HG03039 (cell line): ENCODE measurements at regions not wholly inside any gene's neighbourhood (a gene's known extent, or its start where the extent isn't known, plus 50 kb on each side); places are given as distances from the start of the nearest gene placed in this dataset.
"Not testable (repeated sequence)": the region's sequence is repeated elsewhere in the genome, so short reads cannot be mapped to it uniquely, and the experiment has no call there.

Experiments
- ATAC-seq: cut with Tn5 transposase; IDR thresholded peaks from one replicate; pipeline ENCODE4 v1.9.1; 2021; ENCODE audit warnings: mild to moderate bottlenecking, moderate library complexity; ENCODE audit not compliant: unreplicated experiment

DNA sequence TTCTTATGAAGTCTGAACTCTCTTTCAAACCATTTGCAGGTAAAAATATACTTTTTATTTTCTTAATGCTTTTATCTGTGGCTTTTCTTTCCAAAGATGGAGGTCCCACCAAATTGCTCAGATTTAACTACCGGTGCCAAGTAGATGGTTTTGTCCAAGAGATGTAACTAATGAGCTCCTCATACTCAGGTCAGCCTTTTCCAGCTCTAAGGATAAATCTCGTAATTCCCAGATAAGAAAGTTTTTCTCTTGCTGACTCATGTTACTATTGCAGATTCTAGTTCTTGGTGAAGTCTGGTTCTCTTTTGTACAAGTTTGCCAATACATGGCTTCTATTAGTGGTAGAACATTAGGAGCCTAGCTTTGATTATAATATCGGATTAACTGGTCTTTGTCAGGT lies 550.8 kb upstream of the ZNF804A start:
- no peak for ATAC-seq

DNA sequence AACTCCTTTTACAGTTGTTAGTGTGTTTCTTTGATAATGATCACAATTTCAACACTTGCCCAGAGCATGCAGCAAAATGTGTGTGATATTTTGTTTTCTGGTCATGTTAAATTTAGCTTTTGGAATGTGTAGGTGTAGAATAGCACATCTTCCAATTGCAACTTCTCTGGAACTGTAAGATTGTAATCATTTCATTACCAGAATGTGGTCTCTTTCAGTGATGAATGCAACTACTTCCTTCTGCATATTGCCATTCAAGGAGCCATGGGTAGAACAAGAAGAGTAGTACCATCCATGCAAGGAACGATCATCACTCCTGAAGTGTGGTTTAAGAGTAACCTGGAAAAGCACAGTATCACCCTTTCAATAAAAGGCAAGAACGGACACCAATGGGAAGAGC lies 548.8 kb upstream of the ZNF804A start:
- ATAC-seq = no peak

DNA sequence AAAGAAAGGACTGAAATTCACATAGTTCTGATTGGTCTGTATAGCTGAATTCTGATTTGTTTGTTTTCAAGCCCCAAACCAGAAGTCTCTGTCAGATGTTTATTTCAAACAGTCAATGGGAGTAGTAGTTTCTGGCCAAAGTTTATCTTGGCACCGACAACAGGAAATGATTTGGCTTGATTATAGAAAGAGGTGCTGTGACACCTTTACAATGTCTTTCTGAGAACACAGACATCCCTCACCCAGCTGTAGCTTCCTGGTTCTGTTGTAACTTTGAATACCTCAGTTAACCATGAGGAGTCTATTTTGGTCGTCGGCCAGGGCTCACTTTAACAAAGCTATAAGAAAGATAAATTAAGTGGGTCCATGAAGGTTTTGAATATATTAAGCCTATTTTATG lies 545.0 kb upstream of the ZNF804A start:
- ATAC-seq = no peak

DNA sequence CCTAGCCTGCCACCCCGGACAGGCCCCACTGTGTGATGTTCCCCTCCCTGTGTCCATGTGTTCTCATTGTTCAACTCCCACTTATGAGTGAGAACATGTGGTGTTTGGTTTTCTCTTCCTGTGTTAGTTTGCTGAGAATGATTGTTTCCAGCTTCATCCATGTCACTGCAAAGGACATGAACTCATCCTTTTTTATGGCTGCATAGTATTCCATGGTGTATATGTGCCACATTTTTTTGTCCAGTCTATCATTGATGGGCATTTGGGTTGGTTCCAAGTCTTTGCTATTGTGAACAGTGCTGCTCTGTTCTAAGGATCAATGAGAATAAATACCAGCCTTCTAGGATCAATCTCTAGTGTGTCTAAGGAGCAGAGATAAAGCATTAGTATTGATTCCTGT lies 543.9 kb upstream of the ZNF804A start:
- not testable (repeated sequence) for ATAC-seq

DNA sequence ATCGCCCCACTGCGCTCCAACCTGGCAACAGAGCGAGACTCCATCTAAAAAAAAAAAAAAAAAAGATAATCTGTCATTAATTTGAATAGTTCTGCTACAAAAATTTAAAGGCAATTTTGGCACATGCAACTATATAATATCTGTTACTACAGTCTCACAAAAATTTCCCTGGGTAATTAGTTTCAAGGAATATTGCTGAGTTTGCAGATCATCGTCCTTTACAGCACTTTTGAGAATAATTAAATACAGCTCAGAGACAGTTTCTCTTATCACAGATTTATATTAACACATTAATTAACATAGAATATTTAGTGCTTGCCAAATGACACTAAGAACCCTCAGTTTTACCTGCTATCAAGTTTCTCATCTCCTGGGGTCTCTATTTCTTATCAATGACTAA lies 540.4 kb upstream of the ZNF804A start:
- ATAC-seq = no peak

DNA sequence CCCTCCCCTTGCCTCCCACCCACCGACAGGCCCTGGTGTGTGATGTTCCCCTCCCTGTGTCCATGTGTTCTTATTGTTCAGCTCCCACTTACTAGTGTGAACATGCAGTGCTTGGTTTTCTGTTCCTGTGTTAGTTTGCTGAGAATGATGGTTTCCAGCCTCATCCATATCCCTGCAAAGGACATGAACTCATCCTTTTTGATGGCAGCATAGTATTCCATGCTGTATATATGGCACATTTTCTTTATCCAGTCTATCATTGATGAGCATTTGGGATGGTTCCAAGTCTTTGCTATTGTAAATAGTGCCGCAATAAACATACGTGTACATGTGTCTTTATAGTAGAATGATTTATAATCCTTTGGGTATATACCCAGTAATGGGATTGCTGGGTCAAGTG lies 538.1 kb upstream of the ZNF804A start:
- ATAC-seq = not testable (repeated sequence)

DNA sequence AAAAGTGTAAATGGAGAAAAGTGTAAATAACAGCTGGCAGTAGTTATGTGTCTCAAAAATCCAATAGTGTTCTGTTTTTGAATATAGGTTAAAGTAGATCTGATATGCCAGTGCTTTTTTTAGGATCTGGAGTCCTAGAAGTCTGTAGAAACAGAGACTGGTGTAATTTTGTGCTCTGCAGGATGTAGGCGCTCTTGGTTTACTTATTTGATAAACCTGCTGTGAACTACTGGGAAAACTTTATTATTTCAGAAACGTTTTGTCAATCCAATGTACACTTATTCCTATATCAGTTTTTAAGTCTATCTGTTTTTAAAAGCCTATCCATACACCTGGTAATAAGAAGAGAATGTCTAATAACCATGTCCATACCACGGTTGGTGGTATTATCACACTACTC lies 530.8 kb upstream of the ZNF804A start:
- ATAC-seq = no peak

DNA sequence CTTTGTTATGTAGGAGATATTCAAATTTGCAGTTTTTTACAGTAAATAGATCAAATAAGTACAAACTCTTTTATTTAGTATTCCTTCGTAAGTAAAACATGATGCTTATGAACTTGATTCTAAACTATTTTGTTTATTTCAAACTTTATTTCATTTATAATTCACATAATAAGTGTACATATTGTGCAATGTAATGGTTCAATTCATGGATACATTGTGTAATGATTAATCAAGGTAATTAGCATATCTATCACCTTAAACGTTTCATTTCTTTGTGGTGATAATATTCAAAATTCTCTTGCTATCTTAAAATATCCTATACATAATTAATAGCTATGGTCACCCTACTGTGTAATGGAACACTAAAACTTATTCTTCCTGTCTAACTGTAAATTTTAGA lies 525.9 kb upstream of the ZNF804A start:
- no peak for ATAC-seq

DNA sequence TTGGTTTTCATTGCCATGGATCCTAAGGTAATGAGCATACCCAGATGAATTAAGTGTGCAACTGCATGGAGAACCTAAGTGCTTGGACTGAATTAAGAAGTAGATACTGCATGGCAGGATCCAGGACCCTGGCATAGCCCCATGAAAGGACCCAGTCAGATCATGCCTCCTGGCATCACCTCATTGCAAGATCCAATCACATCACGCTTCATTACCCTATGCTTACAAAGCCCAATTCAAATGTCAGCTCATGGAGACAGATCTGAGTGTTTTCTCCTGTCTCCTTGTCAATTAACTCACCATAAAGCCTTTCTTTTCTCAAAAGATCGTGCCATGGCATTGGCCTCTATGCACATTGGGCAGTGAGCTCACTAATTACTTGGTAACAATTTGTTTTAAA lies 519.8 kb upstream of the ZNF804A start:
- no peak for ATAC-seq

DNA sequence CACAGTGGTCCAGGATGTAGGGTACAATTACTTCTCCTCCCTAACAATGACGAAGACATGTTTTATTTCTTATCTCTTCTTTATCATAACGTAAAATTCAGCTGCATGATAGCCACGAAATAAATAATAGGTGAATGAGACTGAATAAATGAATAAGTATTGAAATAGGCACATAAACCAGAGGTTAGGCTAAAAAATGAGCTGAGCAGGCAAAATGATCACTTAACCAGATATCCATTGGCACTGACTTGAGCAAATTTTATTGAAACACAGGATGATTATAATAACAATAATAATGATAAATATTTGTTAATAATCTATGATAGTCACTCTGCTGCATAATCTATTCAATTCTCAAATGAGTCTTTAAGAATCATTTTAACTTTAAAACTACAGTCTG lies 506.9 kb upstream of the ZNF804A start:
- ATAC-seq = no peak

DNA sequence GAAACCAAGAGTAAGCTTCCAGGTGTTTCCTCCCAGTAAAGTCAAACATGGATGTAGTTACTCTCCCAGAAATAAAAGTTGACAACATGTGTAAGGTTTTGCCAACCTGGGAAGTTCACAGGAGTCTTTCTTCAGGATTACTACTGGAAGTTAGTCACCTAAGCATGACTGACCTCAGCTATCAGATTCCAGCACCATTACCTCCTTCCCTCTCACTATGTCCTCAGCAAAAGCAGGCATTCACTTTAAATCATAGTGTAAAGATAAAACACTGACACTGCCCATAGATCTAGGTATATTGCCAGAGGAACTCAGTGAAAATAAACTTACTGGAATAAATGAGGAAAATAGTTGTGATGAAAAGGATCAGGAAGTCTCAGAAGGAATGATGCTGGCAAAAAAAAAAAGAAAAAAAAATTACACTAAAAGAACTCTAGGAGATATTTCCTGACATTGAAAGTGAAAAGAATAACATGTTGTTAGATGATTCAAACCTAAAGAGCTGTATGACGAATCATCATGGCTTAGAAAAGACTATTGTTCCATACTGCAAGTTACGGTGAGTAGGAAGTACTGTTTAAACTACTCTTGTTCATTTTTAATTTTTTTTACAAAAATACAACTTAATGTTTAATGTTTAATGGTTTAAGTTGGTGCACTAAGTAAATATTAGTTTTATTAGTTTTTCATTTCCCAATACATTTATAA lies 484.5 kb upstream of the ZNF804A start:
- peak; percentile 86 for ATAC-seq

DNA sequence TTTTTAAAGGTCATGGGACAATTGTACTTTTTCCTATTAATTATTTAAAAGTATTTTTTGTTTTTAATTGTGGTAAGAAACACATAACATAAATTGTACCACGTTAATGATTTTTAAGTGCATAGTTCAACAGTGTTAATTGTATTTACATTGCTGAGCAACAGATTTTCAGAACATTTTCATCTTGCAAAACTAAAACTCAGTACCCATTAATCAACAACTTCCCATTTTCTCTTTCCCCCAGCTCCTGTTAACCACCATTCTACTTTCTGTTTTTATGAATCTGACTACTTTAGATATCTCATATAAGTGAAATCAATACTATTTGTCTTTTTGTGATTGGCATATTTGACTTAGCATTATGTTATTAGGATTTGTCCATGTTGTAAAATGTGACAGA lies 483.9 kb upstream of the ZNF804A start:
- no peak for ATAC-seq

DNA sequence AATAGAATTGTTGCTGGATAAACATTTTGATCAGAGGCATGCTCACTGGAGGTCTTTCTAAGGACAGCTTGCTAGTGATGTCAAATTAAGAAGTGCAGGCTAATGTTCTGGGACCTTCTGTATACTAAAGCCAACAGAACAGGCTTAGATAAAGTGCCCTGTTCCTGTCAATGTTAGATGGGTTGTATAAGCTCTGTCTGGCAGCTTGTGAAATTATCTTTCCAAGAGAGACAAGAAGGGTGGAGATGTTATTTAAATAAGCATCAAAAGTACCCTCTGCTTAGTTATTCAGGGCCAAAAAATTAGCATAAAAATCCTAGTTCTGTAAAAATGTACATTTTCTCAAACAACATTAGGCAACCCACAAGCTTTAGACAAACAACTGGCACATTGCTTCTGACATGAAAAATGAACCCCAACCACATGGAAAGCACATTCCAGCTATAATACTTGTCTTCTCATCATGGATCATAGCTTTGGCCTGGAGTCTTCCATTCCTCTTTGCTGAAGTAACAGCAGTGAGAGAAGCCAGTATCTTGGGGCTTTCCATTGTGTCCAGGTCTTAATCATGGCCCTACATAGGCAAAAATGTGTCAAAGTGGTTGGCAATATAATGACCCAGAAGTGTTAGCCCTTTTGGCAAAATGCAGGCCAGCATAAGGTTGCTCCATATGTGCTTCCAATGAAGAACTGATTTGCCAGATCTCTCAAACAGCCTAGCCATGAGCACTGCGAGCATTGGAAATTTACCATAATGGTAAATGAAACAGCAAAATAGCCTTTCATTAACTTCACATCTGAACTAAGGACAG lies 478.1 kb upstream of the ZNF804A start:
- ATAC-seq = no peak

DNA sequence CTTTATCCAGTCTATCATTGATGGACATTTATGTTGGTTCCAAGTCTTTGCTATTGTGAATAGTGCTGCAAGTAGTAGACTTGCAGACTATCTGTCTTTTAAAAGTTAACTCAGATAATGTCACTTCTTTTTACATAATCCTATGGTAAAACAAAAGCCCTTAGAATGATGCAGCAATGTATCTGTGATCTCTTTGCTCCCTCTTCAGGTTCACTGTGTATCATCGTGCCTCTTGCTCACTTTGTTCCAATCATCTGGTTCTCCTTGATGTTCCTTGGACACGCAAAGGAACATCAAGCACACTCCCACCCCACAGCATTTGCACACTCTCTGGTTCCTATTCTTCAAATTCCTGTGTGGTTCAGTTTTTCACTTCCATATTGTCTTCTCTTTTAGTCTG lies 472.5 kb upstream of the ZNF804A start:
- ATAC-seq = no peak

DNA sequence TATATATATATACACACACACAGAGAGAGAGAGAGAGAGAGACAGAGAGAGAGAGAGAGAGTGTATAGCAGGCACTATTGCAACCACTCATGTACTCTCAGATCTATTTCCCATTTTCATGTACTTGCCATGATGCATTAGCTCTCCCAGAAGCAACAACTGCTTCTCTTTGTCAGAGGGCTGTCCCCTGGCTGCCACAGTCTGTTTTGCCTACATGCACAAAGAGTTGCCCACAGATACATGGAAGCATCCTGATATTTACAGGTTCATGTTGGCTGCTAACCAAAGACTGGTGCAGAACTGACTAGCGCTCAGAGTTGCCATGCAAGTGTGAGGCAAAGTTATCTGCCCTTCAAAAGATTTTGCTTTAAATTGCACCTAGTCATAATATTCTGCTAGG lies 469.3 kb upstream of the ZNF804A start:
- no peak for ATAC-seq

DNA sequence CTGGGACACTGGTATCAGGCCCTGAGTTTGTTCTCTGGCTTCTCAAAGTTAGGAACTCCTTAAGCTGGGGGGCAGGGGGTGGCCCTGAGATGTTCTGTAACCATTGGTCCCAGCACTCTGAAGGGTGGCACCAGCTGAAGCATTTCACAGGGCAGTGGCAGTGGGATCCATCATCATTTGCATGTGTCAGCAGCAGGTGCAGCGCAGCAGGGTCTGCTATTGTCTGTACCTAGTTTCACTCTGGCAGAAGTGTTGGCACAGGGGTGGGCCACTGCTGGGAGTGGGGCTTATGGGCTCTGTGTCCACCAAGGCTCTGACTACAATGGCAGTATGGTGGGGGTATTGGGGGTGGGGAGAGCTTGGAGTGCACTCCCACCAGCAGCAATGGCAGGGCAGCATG lies 460.4 kb upstream of the ZNF804A start:
- ATAC-seq = no peak

DNA sequence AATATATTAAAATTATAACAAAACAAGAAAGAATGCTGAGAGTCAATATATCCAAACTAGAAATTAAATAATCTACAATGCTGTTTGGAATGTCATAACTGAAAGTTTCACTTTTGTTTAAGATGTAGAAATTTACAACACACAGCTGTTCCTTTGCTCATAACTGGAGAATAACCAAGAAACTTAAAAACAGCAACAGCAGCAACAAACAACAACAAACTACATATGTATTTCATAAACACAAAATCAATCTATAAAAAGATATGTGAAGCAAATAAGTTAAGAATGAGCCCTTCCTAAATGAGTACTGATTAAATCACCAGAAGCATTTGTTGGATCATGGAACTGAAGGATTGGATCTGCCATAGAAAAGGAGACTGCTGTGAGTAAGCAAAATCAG lies 456.5 kb upstream of the ZNF804A start:
- ATAC-seq = no peak

DNA sequence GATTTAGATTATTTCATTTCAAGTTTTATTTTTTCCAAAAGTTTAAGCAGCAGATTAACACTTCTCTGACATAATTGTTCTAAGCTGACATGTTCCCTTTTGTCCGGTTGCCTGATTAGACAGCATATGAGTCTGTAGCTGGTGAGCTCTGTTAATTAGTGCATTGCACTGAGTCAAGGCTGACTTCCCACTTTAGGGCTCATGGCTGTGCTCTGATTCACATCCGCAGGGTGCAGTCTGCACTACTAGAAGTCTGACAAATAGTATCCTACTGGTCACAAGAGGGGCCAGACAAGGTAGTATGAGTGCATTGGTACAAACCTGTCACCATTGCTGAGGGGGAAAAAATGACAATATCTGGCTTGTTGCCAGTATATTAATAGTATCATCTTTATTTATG lies 443.9 kb upstream of the ZNF804A start:
- no peak for ATAC-seq

DNA sequence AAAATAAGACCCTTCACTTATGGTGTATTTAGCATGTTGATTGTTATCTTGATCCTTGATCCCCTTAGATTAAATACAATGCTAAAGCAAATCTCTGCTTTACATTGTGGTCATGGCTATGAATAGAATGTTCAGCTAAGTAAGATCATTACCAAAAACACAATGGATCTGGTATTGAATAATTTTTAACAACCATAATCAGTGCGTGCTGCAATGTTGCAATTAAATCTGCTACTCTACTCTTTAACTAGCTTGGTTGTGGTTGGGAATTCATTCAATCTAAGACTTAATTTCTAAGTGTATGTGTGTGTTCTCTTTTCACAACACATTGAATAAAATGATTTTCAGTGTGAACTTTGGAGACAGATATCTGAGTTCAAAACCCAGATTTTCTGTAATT lies 442.5 kb upstream of the ZNF804A start:
- no peak for ATAC-seq

DNA sequence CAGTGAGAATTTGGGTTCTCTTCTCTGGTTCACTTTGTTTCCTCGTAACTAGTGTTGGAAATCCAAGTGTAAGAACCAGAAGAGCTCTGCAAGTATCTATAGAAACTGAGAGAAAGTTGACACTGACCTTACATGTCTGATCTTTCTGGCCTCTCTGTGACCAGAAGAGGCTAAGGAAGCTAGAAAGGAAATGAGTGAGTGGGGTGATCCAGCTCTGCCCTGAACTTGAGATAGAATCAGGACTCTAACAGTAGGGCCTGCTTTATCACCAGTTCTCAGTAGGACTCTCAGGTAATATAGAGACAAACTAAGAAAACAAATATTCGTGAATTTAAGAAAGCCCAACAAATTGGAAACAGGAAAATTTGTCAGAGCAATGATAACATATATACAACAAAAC lies 441.2 kb upstream of the ZNF804A start:
- no peak for ATAC-seq

DNA sequence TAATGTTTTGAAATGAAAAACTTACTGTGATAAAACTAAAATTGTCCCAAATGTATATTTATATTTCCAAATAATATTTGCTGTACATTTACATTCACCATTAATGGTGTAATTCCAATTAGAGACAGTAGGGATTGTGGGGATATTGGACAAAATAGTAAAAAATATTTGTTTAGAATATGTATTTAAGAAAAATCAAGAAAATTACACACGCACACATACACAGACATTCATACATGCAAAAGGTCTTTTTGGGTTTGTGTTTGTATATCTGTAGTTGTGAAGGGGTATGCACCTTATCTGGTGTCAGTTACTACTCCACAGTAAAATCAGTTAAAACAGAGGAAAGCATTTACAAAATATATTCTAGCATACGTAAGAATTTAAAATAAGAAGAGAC lies 435.9 kb upstream of the ZNF804A start:
- no peak for ATAC-seq

DNA sequence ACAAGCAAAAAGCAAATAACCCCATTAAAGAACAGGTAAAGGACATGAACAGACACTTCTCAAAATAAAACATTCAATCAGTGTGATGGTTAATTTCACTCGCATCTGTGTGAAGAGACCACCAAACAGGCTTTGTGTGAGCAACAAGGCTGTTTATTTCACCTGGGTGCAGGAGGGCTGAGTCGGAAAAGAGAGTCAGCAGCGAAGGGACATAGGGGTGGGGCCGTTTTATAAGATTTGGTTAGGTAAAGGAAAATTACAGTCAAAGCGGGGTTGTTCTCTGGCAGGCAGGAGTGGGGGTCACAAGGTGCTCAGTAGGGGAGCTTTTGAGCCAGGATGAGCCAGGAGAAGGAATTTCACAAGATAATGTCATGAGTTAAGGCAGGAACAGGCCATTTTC lies 429.5 kb upstream of the ZNF804A start:
- not testable (repeated sequence) for ATAC-seq

DNA sequence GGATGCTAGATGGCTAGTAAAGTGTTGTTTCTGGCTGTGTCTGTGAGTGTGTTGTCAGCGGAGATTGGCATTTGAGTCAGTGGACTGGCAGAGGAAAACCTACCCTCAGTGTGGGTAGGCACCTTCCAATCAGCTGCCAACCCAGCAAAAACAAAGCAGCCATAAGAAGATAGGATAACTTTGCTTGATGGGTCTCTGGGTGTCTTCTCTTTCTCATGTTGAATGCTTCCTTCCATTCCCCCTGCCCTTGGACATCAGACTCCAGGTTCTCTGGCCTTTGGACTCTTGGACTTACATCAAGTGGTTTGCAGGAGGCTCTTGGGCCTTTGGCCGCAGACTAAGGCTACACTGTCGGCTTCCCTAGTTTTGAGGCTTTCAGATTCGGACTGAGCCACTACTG lies 429.0 kb upstream of the ZNF804A start:
- no peak for ATAC-seq
